ENCODE measurements at regions not wholly inside any gene's neighbourhood (a gene's known extent, or its start where the extent isn't known, plus 50 kb on each side); places are given as distances from the start of the nearest gene placed in this dataset.

- Histone ChIP-seq H4K20me1 (ENCODE audit: insufficient read depth, low read length) (no peaks in the 10 kb centered on the region), H3K9ac (ENCODE audit: low read length) (no peak overlapping the region), H3K4me2 (ENCODE audit: low read length) (no peak overlapping the region), H2AFZ (ENCODE audit: low read length) (no peak overlapping the region), H3K79me2 (ENCODE audit: insufficient read depth, low read length) (no peaks in the 10 kb centered on the region), H3K4me3 (ENCODE audit: low read depth, low read length, poor library complexity, severe bottlenecking) (no peak overlapping the region), H3K36me3 (ENCODE audit: insufficient read depth, low read length) (no peaks in the 10 kb centered on the region), H3K9me2 (ENCODE audit: low read depth, low read length) (no peaks in the 10 kb centered on the region), H3K27ac (ENCODE audit: low read depth, low read length, poor library complexity, severe bottlenecking) (no peak overlapping the region), H3F3A (ENCODE audit: insufficient read depth, low read length) (no peaks in the 10 kb centered on the region), H3K4me1 (ENCODE audit: insufficient read depth, low read length, severe bottlenecking) (no peaks in the 10 kb centered on the region), H3K27me3 (ENCODE audit: insufficient read depth, low read length) (no peaks in the 10 kb centered on the region), H3K9me3 (ENCODE audit: low read length) (no peaks in the 10 kb centered on the region)
- TF ChIP-seq EZH2 (IDR thresholded peaks at IDR 0.05; ENCODE audit: borderline replicate concordance, low read length): no peak
- no peak for TF ChIP-seq CTCF (IDR thresholded peaks at IDR 0.05; ENCODE audit: low read length)
Measured at GRCh38 chr1:207248544-207249198, 72.8 kb upstream of the CD55 start.

GRCh38 chr1:207250431-207250830 lies 71.0 kb upstream of the CD55 start:
- no peaks in the 10 kb centered on the region for H3F3A ChIP-seq (ENCODE audit: insufficient read depth, low read length)
- no peak overlapping the region for H3K4me3 ChIP-seq (ENCODE audit: low read depth, low read length, poor library complexity, severe bottlenecking)
- no peak overlapping the region for H2AFZ ChIP-seq (ENCODE audit: low read length)
- no peaks in the 10 kb centered on the region for H3K79me2 ChIP-seq (ENCODE audit: insufficient read depth, low read length)
- H3K4me1 ChIP-seq (ENCODE audit: insufficient read depth, low read length, severe bottlenecking): no peaks in the 10 kb centered on the region
- H3K9ac ChIP-seq (ENCODE audit: low read length): no peak overlapping the region
- no peaks in the 10 kb centered on the region for H3K9me3 ChIP-seq (ENCODE audit: low read length)
- no peaks in the 10 kb centered on the region for H3K9me2 ChIP-seq (ENCODE audit: low read depth, low read length)
- H3K27ac ChIP-seq (ENCODE audit: low read depth, low read length, poor library complexity, severe bottlenecking): no peak overlapping the region
- TF ChIP-seq CTCF (IDR thresholded peaks at IDR 0.05; ENCODE audit: low read length): no peak
- no peak for TF ChIP-seq EZH2 (IDR thresholded peaks at IDR 0.05; ENCODE audit: borderline replicate concordance, low read length)
- no peaks in the 10 kb centered on the region for H3K36me3 ChIP-seq (ENCODE audit: insufficient read depth, low read length)
- no peaks in the 10 kb centered on the region for H3K27me3 ChIP-seq (ENCODE audit: insufficient read depth, low read length)
- H4K20me1 ChIP-seq (ENCODE audit: insufficient read depth, low read length): no peaks in the 10 kb centered on the region
- H3K4me2 ChIP-seq (ENCODE audit: low read length): no peak overlapping the region

DNA sequence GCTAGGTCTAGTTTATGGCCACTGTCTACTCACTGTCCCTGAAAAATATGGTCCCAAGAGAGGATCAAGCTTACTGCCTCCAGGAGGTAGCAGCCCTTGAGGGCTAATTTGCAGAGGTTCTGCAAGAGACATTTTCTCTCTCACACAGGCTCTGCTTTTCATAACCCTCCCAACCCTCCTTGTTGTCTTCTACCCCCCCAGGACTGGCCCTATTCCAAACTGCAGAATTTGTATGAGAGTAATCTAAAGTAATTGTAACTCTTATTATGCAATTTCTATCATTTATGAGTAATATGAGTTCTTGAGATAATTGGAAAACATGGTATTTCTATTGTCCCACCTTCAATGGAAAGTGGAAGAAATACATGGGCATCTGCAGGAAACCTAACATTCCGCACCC lies 70.4 kb upstream of the CD55 start:
- no peak overlapping the region for H3K27ac ChIP-seq (ENCODE audit: low read depth, low read length, poor library complexity, severe bottlenecking)
- no peaks in the 10 kb centered on the region for H3F3A ChIP-seq (ENCODE audit: insufficient read depth, low read length)
- no peaks in the 10 kb centered on the region for H3K79me2 ChIP-seq (ENCODE audit: insufficient read depth, low read length)
- H3K4me2 ChIP-seq (ENCODE audit: low read length): no peak overlapping the region
- no peaks in the 10 kb centered on the region for H3K27me3 ChIP-seq (ENCODE audit: insufficient read depth, low read length)
- no peak overlapping the region for H3K9ac ChIP-seq (ENCODE audit: low read length)
- H3K4me1 ChIP-seq (ENCODE audit: insufficient read depth, low read length, severe bottlenecking): no peaks in the 10 kb centered on the region
- no peaks in the 10 kb centered on the region for H3K36me3 ChIP-seq (ENCODE audit: insufficient read depth, low read length)
- no peak overlapping the region for H3K4me3 ChIP-seq (ENCODE audit: low read depth, low read length, poor library complexity, severe bottlenecking)
- no peaks in the 10 kb centered on the region for H3K9me3 ChIP-seq (ENCODE audit: low read length)
- H4K20me1 ChIP-seq (ENCODE audit: insufficient read depth, low read length): no peaks in the 10 kb centered on the region
- TF ChIP-seq CTCF (IDR thresholded peaks at IDR 0.05; ENCODE audit: low read length): no peak
- TF ChIP-seq EZH2 (IDR thresholded peaks at IDR 0.05; ENCODE audit: borderline replicate concordance, low read length): no peak
- no peak overlapping the region for H2AFZ ChIP-seq (ENCODE audit: low read length)
- H3K9me2 ChIP-seq (ENCODE audit: low read depth, low read length): no peaks in the 10 kb centered on the region

Data from OCI-LY1 (cell line).